Colon (tissue), 2 donors: ENCODE measurements at regions not wholly inside any gene's neighbourhood (a gene's known extent, or its start where the extent isn't known, plus 50 kb on each side); places are given as distances from the start of the nearest gene placed in this dataset.
A peak's percentile ranks its signal among the peaks of the same experiment; 100 is the strongest.
"Not testable (repeated sequence)": the region's sequence is repeated elsewhere in the genome, so short reads cannot be mapped to it uniquely, and the experiment has no call there.

ENCODE experiments used
- FAIRE-seq: peaks from 2 replicates; lab custom pipeline; 2012; peaks lifted over from hg19 to GRCh38; lab: Jason Lieb, UNC
- donor health status: control.
- donor health status: control.

DNA sequence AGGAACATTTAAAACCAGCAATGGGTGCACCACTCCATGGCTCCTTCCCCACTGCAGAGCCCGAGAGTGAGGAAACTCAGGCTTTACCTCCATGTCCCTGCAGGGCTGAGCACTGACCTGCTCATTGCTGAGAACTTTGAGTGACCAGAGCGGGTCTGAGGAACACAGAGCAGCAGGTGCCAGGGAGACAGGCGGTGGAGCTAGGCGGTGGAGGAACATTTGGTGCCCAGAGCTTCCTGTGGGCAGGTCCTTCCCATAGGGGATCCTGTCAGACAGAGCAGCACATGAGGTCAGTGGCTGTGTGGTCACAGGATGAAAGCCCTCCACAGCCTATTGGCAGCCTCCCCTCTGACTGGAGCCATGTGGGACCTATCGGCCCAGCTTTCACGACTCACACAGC lies 538.5 kb downstream of the RPIA start:
- FAIRE-seq = not testable (repeated sequence)

DNA sequence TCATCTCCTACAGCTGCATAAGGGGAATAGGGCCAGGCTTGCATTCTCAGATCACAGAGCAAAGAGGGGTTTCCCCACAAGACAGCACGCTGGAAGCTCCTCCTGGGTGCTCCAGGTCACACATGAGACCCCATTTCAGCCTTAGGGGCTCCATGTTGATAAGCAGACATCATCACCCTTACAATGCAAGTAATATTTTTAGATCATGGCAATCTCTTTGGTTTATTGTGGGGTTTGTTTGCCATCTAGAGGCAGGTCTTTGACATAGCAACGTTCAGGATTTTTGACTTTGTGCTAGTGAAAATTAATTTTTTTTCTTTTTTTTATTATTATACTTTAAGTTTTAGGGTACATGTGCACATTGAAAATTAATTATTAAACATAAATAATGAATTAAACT lies 539.8 kb downstream of the RPIA start:
- not testable (repeated sequence) for FAIRE-seq

DNA sequence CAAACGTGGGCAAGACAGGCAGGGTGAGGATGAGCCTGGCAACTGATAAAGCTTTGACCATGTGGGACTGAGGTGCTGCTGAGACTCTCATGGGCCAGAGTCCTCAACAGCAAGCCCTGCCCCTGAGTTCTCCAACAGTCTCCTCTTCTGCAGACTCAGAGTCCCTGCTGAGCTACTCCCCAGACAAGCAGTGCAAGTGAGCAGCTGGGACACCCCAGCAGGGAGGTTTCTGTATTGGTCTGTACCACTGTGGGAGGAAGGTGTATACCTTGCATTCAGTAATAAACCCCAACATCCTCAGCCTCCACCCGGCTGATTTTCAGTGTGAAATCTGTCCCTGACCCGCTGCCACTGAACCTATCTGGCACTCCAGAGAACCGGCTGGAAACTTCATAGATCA lies 542.5 kb downstream of the RPIA start:
- not testable (repeated sequence) for FAIRE-seq

DNA sequence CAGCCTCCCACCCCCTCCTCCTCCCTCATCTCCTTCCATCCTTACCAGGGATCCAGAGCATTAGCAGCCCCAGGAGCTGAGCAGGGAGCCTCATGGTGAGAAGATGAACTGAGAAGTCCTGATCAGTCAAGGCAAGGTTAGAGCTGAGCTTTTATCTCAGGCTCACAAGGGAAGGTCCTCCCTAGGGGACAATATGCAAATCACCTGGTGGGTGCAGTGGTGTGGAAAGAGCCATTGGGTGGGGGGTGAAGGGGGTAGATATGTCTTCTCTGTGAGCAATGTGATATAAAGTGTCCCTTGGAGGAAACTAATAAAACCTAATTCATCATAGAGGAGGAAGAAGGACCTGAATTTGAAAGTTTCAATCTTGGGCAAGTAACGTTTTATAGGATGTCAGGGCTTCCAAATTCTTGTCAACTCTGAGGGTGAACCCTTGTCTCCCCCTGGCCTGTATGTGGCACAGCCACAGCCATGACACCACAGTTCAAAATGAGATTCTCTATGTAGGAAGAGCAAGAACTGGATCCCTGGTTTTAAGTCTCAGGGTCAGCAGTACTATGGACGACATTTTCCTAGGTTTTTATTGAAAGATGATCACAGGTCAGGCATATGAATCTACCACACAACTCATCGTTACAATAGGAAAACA lies 543.5 kb downstream of the RPIA start:
- FAIRE-seq = not testable (repeated sequence)

DNA sequence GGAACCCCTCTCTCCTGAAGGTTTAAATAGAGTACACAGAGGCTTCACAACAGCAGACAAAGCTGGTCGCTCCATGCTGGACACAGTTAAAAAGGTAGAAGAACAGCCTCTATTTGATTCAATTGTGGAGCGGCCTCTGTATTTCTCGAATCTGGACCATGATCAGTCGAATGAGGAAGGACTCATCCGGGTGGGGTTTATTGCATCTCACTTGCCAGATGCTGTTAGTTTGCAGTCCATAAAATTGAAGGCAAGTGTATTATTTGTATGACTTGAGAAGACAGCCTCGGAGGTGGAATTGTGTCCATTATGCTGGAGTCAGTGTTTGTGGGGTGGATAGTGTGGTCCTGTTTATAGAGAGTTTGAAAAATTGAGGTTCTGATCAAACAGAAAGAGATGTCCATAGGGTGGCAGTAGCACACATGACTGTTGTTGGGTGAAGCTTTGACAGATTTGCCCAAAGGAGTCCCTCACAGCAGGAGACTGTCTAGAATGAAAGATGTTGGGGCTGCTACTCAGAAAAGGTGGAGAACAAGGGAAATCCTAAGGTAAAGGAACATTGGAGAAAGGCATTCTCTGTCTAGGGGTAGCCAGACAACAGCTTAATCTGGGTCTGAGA lies 545.5 kb downstream of the RPIA start:
- FAIRE-seq = not testable (repeated sequence)

DNA sequence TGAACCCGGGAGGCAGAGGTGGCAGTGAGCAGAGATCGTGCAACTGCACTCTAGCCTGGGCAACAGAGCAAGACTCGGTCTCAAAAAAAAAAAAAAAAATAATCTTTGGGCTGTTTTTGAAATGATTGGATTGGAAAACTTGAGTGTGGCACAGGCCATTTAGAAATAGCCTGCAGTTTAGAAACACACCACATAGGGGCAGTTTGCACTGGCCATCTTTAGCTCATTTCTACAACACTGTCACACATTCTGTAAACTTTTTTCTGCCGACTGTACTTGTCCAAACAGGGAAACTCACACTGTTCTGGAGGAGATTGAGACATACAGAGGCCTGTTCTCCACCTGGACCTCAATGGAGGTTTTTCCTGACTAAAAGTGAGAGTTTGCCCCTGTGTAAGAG lies 546.3 kb downstream of the RPIA start:
- not testable (repeated sequence) for FAIRE-seq

DNA sequence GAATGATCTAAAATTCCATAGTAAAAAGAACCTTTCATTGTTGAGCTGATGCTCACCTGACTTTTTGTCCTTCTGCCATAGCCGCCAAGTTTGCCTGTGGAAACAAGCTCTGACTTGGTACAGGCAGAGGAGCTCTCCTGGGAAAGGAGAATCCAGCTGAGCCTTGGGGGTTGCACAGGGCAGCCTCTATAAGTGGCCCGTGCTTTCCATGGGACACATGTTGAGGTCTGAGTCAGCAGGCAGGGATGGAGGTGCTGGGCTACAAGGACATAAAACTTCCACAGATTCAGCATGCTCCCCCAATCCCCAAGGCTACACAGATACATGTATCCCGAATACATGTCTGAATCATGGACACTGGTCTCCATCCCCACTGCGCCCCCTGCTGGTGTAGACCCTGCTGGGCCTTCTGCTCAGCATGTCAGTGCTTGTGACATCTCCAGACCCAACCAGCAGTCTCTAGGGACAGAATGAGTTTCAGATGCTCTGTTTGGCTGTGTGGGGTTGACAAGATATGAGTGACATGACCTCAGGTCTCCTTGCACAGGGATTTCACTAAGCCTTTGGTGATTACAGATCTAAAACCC lies 551.7 kb downstream of the RPIA start:
- not testable (repeated sequence) for FAIRE-seq

DNA sequence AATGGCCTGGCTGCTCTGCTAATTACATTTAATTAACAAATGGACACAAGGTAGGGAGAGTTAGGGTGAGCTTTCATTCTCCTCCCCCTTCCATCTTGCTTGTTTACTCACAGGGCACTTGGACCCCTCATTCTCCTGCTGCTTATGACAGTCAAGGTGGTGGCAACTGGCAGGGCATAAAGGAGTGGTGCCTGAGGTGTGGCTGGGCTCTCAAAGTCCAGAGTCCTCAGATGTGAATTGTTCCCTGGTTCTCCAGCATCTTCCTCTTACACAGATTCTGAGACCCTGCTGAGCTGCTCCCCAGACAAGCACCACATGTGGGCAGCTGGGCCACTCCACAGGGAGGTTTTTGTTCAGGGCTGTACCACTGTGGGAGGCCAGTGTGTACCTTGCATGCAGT lies 552.9 kb downstream of the RPIA start:
- FAIRE-seq = not testable (repeated sequence)

DNA sequence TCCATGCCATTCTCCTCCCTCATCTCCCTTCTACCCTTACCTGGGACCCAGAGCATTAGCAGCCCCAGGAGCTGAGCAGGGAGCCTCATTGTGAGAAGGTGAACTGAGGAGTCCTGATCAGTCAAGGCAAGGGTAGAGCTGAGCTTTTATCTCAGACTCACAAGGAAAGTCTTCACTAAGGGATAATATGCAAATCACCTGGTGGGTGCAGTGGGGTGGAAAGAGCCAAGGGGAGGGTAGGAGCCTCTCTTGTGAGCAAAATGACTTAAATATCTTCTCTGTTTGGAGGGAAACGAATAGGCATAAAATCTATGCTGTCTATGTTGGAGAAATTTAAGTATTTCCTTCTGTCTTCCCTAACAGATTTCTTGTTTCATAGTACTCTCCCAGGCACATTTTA lies 554.0 kb downstream of the RPIA start:
- FAIRE-seq = not testable (repeated sequence)

DNA sequence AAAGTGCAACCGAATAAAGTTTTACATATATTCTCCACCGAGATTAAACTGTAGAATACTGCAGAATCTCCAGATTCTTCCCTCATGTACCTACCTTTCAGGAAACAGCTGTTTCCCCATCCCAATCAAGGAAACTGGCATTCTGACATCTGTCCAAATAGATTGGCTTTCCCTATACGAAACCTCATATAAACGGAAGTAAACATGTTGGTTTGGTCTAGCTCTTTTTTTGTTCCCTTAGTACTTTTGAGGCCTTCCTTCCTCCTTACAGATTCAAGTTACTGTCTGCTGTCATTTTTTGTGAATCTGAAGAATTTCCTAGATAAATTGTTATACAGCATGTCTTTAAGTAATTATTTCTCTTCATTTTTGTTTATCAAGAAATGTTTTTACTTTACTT lies 554.6 kb downstream of the RPIA start:
- not testable (repeated sequence) for FAIRE-seq

DNA sequence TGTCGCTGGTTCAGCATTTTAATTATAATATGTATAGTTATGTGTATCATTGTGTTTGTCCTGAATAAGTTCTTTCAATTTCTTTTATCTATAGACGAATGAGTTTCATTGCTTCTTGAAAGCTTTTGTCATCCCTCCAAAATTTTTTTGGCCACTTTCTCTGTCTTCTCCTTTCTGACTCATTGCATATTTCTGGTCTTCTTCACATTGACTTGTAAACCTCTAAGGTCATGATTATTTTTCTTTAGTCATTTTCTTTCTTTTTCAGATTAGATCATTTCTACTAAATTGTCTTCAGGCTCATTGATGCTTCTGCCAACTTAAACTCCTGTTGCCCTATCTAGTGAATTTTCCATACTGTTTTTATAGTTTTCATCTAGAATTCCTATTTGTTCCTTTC lies 555.1 kb downstream of the RPIA start:
- FAIRE-seq = not testable (repeated sequence)

DNA sequence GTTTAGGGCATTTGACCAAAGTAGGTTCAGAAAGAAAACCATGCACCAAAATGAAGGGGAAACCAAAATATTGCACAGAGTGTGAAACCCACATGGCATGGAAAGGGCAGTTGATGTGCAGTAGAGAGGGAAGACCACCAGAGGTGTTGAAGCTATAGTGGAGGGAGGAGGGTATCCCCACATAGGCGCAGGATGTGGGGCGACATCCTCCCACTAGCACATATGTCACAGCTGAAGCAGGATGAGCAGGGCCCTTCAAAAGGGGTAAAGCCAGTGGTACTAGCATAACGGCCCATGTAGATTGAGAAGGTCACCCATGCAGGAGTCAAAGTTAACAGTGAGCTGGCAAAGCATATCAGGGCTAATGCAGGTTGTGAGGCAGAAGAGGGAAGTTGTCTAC lies 563.5 kb downstream of the RPIA start:
- not testable (repeated sequence) for FAIRE-seq

DNA sequence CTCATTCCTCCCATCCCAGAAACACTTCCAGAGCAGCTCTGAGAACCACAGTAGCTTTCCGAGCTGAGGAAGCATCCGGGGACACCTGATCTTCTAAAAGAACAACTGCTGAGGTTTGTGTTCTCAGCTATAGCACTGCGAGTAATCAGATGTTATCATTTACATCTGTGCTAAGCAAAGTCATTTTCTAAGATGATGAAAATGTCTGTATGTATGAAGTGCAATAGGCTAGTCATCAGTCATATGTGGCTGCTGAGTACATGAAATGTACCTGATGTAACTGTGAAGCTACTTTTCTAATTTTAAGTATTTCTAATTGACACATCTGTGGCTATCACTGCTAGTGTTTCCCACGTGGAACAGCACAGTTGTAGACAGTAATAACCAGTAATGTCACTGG lies 582.0 kb downstream of the RPIA start:
- FAIRE-seq = not testable (repeated sequence)

DNA sequence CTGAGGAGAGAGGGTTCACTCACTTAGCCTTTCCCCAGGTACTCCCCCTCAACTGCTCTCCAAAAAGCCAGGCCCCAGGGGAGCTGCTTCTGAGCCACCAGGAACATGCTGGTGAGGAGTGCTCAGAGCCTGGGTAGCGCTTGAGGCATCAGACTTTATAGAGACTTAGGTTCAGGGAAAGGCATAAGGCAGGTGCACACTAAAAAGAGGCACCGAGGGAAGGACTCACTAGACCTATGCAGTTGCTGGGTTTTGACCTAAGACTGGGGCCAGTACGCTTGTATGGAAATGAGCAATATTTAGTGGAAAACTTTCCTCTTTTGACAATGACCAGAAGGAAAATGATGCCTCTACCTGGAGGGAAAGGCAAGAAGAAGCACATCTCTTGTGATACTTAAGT lies 589.1 kb downstream of the RPIA start:
- FAIRE-seq = not testable (repeated sequence)

DNA sequence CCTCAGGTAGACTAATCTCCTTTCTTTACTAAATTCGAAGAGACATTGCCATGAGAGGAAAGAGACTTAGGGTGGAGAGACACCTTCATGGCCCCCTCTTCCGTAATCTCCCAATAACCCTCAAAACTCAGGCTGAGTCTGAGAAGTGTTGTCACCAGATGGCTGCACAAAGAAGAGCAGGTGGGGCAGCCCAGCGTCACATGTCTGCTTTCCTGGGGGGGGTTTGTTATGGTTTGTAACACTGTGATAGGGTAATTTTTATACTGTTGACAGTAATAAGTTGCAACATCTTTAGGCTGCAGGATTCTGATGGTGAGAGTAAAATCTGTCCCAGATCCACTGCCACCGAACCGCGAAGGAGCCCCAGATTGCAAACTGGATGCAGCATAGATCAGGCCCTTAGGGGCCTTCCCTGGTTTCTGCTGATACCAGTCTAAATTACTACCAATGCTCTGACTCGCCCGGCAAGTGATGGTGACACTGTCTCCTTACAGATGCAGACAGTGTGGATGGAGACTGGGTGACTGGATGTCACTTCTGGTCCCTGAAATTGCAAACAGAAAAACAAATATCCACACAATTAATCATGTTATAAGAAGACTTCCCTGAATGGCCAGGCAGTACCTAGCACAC lies 595.1 kb downstream of the RPIA start:
- not testable (repeated sequence) for FAIRE-seq

DNA sequence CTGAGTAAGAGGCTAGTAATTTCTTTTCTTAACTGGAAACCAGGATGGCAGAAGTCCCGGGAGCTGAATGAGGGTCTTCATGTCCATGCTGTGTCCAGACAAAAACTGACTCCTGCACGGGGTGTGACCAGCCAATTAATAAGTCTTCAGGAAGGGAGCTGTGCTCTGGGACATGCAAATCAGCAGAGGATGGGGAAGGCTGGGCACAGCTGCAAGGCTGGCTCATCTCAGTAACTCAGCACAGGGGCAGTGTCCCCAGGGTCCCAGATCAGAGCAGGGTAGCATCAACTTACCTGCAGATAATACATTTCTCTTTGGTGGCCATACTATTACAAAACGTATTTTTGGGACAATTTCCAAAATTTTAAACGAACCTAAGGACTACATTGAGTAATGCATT lies 595.6 kb downstream of the RPIA start:
- FAIRE-seq = not testable (repeated sequence)

DNA sequence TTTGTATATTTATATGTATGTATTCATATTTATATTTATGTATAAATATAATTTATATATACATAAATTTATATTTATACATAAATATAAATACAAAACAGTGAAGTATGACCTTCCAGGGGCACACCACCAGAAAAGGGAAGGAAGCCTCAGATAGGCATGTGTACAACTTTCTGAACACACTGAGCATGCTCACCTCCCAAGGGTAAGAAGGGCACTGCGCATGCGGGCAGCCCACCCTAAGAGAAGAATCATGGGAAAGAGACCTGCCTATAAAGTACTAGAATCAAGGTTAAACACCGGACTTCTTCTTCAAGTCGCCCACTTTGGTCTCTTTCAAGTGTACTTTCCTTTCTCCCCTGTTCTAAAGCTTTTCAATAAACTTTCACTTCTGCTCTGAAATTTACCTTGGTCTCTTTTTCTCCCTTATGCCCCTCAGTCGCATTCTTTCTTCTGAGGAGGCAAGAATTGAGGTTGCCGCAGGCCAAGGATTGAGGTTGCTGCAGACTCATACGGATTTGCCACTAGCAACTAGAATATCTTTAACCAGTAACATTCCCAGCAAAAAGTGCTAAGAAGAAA lies 600.3 kb downstream of the RPIA start:
- FAIRE-seq = peak; percentile 60

DNA sequence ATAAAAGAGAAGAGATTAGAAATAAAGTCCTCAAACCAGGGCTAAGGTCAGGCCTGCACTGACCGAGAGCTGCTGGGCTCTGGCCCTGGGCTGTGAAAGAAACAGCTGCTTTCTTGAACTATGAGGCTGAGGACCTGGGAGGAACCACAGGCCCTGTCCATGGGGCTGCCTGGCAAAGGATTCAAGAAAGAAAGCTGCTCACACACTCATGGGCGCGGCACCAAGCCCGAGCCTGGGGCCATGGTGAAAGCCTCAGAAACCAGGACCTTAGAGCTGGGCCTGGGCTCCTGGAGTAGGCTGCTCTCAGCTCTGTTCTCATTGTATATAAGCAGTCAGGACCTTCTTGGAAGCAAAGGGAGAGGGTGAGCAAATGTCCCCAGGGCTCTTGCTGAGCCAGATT lies 601.9 kb downstream of the RPIA start:
- not testable (repeated sequence) for FAIRE-seq

DNA sequence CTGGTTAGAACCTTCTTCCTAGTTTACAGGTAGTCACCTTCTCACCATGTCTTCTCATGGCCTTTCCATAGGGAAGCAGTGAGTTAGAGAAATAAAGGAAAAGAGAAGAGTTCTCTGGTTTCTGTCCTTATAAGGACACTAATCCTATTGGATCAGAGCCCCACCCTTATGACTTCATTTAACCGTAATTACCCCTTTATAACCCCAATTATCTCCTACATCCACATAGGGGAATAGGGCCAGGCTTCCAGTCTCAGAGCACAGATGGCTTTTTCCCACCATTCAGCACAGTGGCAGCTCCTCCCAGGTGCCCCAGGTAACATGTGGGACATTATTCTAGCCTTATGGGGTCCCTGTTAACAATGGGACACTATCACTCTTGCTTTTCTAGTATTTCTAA lies 602.9 kb downstream of the RPIA start:
- FAIRE-seq = not testable (repeated sequence)

DNA sequence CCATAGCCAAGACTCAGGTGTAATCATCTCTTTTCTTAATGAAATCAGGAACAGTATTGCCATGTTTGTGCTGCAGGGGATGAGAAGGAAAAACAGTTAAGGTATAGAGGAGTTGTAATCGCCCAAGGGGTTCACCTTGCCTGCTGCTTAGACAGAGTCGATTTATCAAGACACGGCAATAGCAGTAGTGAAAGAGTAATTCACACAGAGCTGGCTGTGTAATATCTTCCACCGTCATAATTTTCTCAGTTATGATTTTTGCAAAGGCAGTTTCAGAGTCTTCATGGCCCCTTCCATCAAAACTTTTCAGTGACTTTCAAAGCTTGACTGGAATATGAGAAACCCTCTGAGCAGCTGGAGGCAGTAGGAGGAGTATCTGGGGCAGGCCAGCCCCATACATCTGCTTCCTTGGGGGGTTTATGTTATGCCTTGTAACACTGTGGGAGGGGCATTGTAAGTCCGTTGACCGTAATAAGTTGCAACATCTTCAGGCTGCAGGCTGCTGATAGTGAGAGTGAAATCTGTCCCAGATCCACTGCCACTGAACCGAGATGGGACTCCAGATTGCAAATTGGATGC lies 605.4 kb downstream of the RPIA start:
- not testable (repeated sequence) for FAIRE-seq

DNA sequence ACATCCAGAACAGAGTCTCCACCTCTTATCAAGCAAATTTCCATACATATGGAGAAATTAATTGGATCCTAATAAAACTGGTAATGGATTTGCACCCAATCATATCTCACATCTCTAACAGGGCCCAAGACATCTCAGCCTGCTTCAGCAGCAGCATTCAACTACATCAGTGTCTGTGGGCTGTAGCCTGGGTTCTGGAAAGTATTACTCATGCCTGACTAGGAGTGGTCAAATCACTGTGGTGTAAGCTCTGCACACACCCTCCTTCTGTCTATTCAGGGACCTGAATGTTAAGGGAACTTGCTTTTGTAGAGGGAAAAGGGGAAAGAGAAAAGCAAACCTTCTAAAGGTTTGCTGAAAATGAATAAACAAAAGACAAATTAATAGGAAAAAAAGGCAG lies 607.7 kb downstream of the RPIA start:
- FAIRE-seq = not testable (repeated sequence)

DNA sequence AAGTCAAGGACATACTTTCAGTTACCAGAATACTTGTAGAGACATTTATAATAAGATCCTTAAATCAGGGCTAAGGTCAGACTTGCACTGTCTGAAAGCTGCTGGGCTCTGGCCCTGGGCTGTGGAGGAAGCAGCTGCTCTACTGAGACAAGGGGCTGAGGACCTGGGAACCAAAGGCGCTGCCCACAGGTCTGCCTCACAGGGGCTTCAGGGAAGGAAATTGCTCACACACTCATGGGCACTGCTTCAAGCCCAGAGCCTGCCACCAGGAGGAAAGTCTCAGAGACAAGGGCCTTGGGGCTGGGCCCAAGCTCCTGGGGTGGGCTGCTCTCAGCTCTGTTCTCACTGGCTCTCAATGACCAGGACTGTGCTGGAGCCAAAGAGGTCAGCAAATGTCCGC lies 614.1 kb downstream of the RPIA start:
- not testable (repeated sequence) for FAIRE-seq
